GM21423 (cell line): ENCODE measurements at regions not wholly inside any gene's neighbourhood (a gene's known extent, or its start where the extent isn't known, plus 50 kb on each side); places are given as distances from the start of the nearest gene placed in this dataset.
A peak's percentile ranks its signal among the peaks of the same experiment; 100 is the strongest.

Experiments
- ATAC-seq: cut with Tn5 transposase; IDR thresholded peaks from one replicate; pipeline ENCODE4 v1.9.1; 2021; ENCODE audit warnings: mild to moderate bottlenecking, moderate library complexity; ENCODE audit not compliant: unreplicated experiment

DNA sequence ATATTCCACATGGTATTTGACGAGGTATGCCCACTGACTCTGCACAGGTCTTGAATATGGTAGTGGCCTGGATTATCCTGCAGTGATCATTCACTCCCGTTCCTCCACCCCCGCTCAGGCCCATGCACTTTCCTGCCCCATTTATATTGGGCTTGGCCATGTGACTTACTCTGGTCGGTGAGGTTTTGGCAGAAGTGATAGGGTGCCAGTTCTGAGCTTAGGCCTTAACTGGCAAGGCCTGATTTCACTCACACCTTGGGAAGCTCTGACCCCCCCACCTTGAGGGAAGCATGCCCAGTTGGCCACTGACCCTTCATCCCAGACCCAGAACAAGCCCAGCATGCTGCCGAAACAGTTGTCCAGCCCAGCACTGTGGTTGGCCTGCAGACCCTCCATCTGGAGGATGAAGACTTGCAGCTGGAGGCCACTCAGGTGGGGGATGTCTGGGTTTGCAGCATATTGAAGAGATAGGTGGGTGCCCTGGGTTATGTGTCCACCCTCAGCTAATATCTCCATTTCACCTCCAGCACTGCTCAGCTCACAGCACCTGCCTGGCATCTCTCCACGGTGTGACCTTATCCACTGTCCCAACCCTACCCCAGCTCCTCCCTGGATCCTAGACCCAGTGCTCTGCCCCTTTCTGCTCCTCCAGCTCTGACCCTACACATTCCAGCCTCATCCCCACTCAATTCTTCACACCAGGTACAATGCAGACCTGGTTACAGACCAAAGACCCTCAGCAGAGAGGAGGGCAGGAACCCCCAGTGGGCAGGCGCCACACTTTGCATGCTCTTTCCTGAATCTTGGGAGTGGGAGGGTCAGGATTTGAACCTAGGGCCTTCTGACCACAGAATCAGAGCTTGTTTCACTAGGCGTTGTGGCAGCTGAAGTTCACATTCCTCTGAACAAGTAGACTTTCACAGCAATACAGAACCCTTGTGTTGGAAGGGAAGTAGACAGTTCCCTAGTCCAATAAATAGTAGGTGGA, 138.1 kb upstream of the CHST15 start:
- no peak for ATAC-seq

DNA sequence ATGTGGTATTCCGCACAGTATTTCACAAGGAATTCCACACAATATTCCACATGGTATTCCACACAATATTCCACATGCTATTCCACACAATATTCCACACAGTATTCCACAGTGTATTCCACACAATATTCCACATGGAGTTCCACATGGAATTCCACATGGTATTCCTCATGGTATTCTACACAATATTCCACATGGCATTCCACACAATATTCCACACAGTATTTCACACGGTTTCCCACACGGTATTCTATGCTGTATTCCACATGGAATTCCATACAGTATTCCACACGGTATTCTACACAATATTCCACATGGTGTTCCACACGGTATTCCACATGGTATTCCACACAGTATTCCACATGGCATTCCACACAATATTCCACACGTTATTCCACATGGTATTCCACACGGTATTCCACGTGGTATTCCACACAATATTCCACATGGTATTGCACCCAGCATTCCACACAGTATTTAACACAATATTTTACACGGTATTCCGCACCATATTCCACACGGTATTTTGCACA, 137.3 kb upstream of the CHST15 start:
- ATAC-seq, result no peak

- no peak for ATAC-seq
Observed at GRCh38 chr10:124229989-124230634, 136.7 kb upstream of the CHST15 start.

GRCh38 chr10:124229201-124229988, 136.0 kb upstream of the CHST15 start:
- no peak for ATAC-seq

- no peak for ATAC-seq
Observed at GRCh38 chr10:124228471-124228870, 135.1 kb upstream of the CHST15 start.

DNA sequence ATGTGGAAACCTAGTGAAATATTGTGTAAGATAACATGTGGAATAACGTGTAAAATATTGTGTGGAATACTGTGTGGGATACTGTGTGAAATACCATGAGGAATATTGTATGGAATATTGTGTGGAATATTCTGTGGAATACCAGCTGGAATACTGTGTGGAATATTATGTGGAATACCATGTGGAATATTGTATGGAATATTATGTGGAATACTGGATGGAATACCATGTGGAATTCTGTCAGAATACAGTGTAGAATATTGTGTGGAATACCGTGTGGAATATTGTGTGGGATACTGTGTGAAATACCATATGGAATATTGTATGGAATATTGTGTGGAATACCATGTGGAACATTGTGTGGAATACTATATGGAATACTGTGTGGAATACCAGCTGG, 134.6 kb upstream of the CHST15 start:
- ATAC-seq, result no peak

DNA sequence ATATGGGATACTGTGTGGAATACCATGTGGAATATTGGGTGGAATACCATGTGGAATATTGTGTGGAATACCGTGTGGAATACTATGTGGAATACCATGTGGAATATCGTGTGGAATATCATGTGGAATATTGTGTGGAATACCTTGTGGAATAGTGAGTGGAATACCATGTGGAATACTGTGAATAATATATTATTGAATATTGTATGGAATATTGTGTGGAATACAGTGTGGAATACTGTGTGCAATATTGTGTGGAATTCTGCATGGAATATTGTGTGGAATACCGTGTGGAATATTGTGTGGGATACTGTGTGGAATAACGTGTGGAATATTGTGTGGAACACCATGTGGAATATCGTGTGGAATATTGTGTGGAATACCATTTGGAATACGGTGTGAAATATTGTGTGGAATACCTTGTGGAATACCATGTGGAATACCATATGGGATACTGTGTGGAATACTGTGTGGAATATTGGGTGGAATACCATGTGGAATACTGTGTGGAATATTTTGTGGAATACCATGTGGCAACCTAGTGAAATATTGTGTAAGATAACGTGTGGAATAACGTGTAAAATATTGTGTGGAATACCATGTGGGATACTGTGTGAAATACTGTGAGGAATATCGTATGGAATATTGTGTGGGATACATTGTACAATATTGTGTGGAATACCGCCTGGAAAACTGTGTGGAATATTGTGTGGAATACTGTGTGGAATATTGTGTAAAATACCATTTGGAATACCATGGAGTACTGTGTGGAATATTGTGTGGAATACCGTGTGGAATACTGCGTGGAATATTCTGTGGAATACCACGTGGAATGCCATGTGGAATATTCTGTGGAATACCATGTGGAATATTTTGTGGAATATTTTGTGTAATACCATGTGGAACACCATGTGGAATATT, 133.9 kb upstream of the CHST15 start:
- no peak for ATAC-seq

DNA sequence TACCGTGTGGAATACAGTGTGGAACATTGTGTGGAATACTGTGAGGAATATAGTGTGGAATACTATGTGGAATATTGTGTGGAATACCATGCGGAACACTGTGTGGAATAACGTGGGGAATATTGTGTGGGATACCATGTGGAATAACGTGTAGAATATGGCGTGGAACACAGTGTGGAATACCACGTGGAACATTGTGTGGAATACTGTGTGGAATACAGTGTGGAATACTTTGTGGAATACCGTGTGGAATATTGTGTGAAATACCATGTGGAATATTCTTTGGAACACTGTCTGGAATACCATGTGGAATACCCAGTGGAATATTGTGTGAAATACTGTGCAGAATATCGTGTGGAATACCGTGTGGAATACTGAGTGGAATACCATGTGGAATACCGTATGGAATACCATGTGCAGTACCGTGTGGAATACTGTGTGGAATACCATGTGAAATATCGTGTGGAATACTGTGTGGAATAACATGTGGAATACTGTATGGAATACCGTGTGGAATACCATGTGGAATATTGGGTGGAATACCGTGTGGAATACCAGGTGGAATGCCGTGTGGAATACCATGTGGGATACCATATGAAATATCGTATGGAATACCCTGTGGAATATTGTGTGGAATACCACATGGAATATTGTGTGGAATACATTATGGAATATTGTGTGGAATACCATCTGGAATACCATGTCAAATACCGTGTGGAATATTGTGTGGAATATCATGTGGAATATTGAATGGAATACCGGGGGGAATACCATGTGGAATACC, 133.1 kb upstream of the CHST15 start:
- no peak for ATAC-seq

GRCh38 chr10:124225467-124226270, 132.3 kb upstream of the CHST15 start:
- no peak for ATAC-seq

DNA sequence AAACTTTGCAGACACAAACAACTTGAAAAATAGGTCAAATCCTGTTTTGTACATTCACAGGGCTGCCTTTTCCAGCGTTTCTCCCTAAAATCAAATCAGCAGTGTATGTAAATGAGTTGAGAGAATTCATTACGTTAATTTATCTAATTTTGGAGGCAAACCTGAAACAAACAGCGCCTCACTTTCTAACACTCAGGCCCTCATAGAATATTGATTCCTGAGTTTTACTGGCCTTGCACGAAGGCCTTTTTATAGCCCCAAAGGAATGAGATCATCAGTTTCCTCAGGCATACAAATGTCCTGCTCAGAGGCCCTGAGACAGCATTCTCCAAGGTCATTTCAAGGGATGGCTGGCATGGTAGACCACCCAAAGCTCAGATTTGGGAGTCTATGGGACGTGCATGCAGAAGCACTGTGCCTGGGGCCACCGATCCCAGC, 131.7 kb upstream of the CHST15 start:
- no peak for ATAC-seq

GRCh38 chr10:124224331-124225028, 131.1 kb upstream of the CHST15 start:
- ATAC-seq, result no peak

DNA sequence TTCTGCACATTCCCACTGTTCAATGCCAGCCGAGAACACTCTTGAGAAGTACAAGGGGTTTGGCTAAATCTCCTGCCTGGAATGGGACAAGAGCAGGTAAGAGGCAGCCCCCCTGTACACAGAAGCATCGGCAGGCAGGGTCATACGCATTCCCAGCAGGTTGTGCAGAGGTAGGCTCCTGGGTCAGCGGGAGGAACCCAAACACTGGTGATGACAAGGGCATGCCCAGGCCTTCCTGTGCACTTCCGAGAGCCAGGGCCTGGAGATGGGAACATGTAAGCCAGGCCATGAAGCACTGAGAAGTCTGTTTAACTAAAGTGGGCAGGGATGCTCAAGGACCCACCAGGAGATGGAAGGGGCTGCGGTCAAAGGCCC, 130.3 kb upstream of the CHST15 start:
- no peak for ATAC-seq

- ATAC-seq, result no peak
Observed at GRCh38 chr10:124222988-124223710, 129.8 kb upstream of the CHST15 start.

- ATAC-seq, result no peak
Observed at GRCh38 chr10:124222318-124222987, 129.1 kb upstream of the CHST15 start.

DNA sequence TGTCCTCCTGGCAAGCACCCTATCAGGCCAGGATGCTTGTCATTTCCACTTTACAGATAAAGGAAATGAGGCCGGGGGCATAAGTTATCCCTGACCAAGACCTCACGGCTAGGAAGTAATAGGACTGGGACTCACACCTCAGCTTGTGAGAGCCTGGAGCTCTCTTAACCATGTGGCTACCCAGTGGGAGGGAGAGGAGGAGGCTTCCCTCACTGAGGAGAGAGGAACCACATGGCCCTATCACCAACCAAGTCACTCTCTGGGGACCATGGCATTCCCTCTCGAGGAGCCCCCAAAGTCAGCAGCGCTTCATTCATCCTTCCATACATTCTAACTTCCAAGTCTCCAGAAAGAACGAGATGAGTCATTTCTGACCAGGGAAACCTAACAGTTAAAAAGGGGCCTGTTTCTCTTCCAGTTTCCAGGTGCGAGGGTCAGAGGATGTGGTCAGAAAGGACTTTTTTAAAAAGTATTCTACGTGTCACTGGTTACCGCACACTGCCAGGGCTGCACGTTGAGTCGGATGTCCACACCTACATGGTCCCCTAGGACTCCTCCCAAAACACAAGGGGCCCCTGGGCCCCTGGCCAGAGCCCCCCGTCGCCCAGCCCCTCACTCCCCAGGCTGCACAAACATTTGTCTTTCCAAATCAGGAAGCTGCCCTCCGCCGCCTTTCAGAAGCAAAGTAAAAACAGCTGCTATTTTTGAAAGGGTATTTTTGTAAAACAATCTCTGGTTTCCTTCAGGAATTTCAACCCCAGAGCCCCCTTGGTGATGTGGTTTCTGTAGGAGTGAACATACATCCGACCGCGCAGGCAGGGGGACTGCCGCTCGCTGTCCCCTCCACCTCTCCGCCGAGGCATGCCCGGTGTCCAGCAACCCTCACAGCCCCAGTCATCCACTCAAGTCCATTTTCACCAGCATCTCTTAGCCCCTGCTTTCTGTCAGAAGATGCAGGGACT, 128.2 kb upstream of the CHST15 start:
- peak; percentile 64 for ATAC-seq

DNA sequence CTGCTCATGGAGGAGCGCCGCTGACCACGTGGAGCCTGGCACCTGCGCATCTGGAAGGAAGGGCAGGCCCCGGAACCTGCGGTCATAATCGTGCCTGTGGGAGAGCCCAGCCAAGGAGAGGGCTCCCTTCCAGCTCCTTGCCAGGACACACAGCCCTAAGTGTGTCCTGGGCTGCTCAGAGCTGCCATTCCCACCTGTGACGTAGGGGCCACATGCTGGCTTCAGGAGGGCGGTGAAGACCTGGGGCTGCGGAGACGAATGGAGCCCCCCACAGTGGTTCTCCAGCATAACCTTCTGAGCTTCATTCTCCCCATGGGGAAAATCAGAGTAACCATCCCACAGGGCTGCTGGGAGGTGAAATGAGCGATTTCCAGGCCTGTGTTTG, 127.6 kb upstream of the CHST15 start:
- no peak for ATAC-seq
